ENCODE measurements at regions not wholly inside any gene's neighbourhood (a gene's known extent, or its start where the extent isn't known, plus 50 kb on each side); places are given as distances from the start of the nearest gene placed in this dataset.

- TF ChIP-seq EZH2phosphoT487 (IDR thresholded peaks at IDR 0.05) (no peak), EZH2 (IDR thresholded peaks at IDR 0.05) (no peak), CTCF (IDR thresholded peaks at IDR 0.05) (no peak)
- Histone ChIP-seq H3K9ac (no peak overlapping the region), H3K79me2 (ENCODE audit: low read depth) (no peaks in the 10 kb centered on the region), H3K4me3 (no peak overlapping the region), H3K9me3 (ENCODE audit: low read depth) (no peaks in the 10 kb centered on the region), H3K36me3 (no peaks in the 10 kb centered on the region), H3K4me1 (peaks cover 32% of the 10 kb centered on the region), H3K27ac (no peak overlapping the region), H4K20me1 (ENCODE audit: low read depth) (no peaks in the 10 kb centered on the region), H2AFZ (replicated peaks) (no peak overlapping the region), H3K27me3 (no peaks in the 10 kb centered on the region), H3K4me2 (peak overlapping the region; percentile 46), H3F3A (ENCODE audit: low read depth) (peaks cover 6% of the 10 kb centered on the region)
- no peak for DNase-seq (ENCODE audit: low spot score)
- H3K27me3 Mint-ChIP-seq (ENCODE audit: insufficient read depth, low read depth) = peaks cover 5% of the 10 kb centered on the region
- peaks cover 53% of the 10 kb centered on the region for H3K4me1 Mint-ChIP-seq
- no peaks in the 10 kb centered on the region for H3K9me3 Mint-ChIP-seq
- peak overlapping the region; percentile 38 for H3K27ac Mint-ChIP-seq
- no peaks in the 10 kb centered on the region for H3K36me3 Mint-ChIP-seq
- H3K4me3 Mint-ChIP-seq = no peak overlapping the region
Observed at GRCh38 chr5:93675460-93676450, 65.6 kb downstream of the POU5F2 start.

GRCh38 chr5:93674866-93675459 lies 66.4 kb downstream of the POU5F2 start:
- Histone ChIP-seq H3K79me2 (ENCODE audit: low read depth) (no peaks in the 10 kb centered on the region), H3K27me3 (no peaks in the 10 kb centered on the region), H4K20me1 (ENCODE audit: low read depth) (no peaks in the 10 kb centered on the region), H3K9me3 (ENCODE audit: low read depth) (no peaks in the 10 kb centered on the region), H2AFZ (replicated peaks) (no peak overlapping the region), H3K4me3 (no peak overlapping the region), H3F3A (ENCODE audit: low read depth) (peaks cover 6% of the 10 kb centered on the region), H3K4me2 (no peak overlapping the region), H3K4me1 (peaks cover 32% of the 10 kb centered on the region), H3K36me3 (no peaks in the 10 kb centered on the region), H3K9ac (no peak overlapping the region), H3K27ac (no peak overlapping the region)
- H3K9me3 Mint-ChIP-seq = no peaks in the 10 kb centered on the region
- H3K36me3 Mint-ChIP-seq = no peaks in the 10 kb centered on the region
- DNase-seq (ENCODE audit: low spot score) = no peak
- no peak overlapping the region for H3K4me3 Mint-ChIP-seq
- TF ChIP-seq CTCF (IDR thresholded peaks at IDR 0.05) (no peak), EZH2 (IDR thresholded peaks at IDR 0.05) (no peak), EZH2phosphoT487 (IDR thresholded peaks at IDR 0.05) (no peak)
- peaks cover 52% of the 10 kb centered on the region for H3K4me1 Mint-ChIP-seq
- no peak overlapping the region for H3K27ac Mint-ChIP-seq
- H3K27me3 Mint-ChIP-seq (ENCODE audit: insufficient read depth, low read depth) = peaks cover 5% of the 10 kb centered on the region

GRCh38 chr5:93674138-93674537 lies 67.3 kb downstream of the POU5F2 start:
- no peaks in the 10 kb centered on the region for H3K9me3 Mint-ChIP-seq
- H3K4me1 ChIP-seq = peaks cover 32% of the 10 kb centered on the region
- H3K4me3 ChIP-seq = no peak overlapping the region
- H3K79me2 ChIP-seq (ENCODE audit: low read depth) = no peaks in the 10 kb centered on the region
- H2AFZ ChIP-seq (replicated peaks) = no peak overlapping the region
- H3K9ac ChIP-seq = no peak overlapping the region
- no peak for DNase-seq (ENCODE audit: low spot score)
- no peaks in the 10 kb centered on the region for H3K36me3 Mint-ChIP-seq
- H3K4me1 Mint-ChIP-seq = peaks cover 52% of the 10 kb centered on the region
- no peak overlapping the region for H3K27ac ChIP-seq
- no peaks in the 10 kb centered on the region for H3K9me3 ChIP-seq (ENCODE audit: low read depth)
- H4K20me1 ChIP-seq (ENCODE audit: low read depth) = no peaks in the 10 kb centered on the region
- no peak for TF ChIP-seq CTCF (IDR thresholded peaks at IDR 0.05)
- TF ChIP-seq EZH2 (IDR thresholded peaks at IDR 0.05) = no peak
- TF ChIP-seq EZH2phosphoT487 (IDR thresholded peaks at IDR 0.05) = no peak
- no peak overlapping the region for H3K4me3 Mint-ChIP-seq
- H3K4me2 ChIP-seq = no peak overlapping the region
- peaks cover 5% of the 10 kb centered on the region for H3K27me3 Mint-ChIP-seq (ENCODE audit: insufficient read depth, low read depth)
- no peaks in the 10 kb centered on the region for H3K36me3 ChIP-seq
- H3K27ac Mint-ChIP-seq = no peak overlapping the region
- no peaks in the 10 kb centered on the region for H3K27me3 ChIP-seq
- H3F3A ChIP-seq (ENCODE audit: low read depth) = peaks cover 6% of the 10 kb centered on the region

Measured in neural progenitor cell (in vitro differentiated cells).